Uterus (tissue), 2 donors: ENCODE measurements at regions not wholly inside any gene's neighbourhood (a gene's known extent, or its start where the extent isn't known, plus 50 kb on each side); places are given as distances from the start of the nearest gene placed in this dataset.

Experiments
- CTCF ChIP-seq, 4 experiments: fragments of 200-600 bp in 2 of 4; fragments of 450-650 bp in 2 of 4; sonication (generic) in 2 of 4; IDR thresholded peaks; one replicate each; pipeline ENCODE4 v1.5.1; 2016 to 2019; ENCODE audit warnings: antibody characterized with exemption in 4 of 4, mild to moderate bottlenecking in 2 of 4, moderate library complexity in 1 of 4
- POLR2A ChIP-seq, 2 donors: fragments of 450-650 bp; IDR thresholded peaks; one replicate each; pipeline ENCODE4 v1.6.1; 2016; ENCODE audit warnings: antibody characterized with exemption in 2 of 2, mild to moderate bottlenecking in 1 of 2, moderate library complexity in 1 of 2

- TF ChIP-seq CTCF (IDR thresholded peaks at IDR 0.05) = no peak
- TF ChIP-seq POLR2A (IDR thresholded peaks at IDR 0.05) = no peak
Measured at GRCh38 chr6:121917834-121918559, 481.5 kb upstream of the HSF2 start.
